ENCODE measurements at regions not wholly inside any gene's neighbourhood (a gene's known extent, or its start where the extent isn't known, plus 50 kb on each side); places are given as distances from the start of the nearest gene placed in this dataset.

- no peak for DNase-seq
Observed at GRCh38 chr11:106217456-106217855, 140.0 kb downstream of the AASDHPPT start.

GRCh38 chr11:106218106-106218505, 140.6 kb downstream of the AASDHPPT start:
- DNase-seq: no peak

GRCh38 chr11:106222626-106223025, 145.2 kb downstream of the AASDHPPT start:
- DNase-seq: no peak

- DNase-seq: no peak
Observed at GRCh38 chr11:106224172-106224571, 146.7 kb downstream of the AASDHPPT start.

GRCh38 chr11:106228996-106229395, 151.5 kb downstream of the AASDHPPT start:
- DNase-seq: no peak

- DNase-seq: no peak
Observed at GRCh38 chr11:106231591-106231990, 154.1 kb downstream of the AASDHPPT start.

GRCh38 chr11:106233191-106233590, 155.7 kb downstream of the AASDHPPT start:
- DNase-seq: no peak

- DNase-seq: no peak
Observed at GRCh38 chr11:106234794-106235193, 157.3 kb downstream of the AASDHPPT start.

GRCh38 chr11:106236295-106236694, 158.8 kb downstream of the AASDHPPT start:
- DNase-seq: no peak

- DNase-seq: no peak
Observed at GRCh38 chr11:106238704-106239360, 161.4 kb downstream of the AASDHPPT start.

- DNase-seq: no peak
Observed at GRCh38 chr11:106241601-106242257, 164.3 kb downstream of the AASDHPPT start.

GRCh38 chr11:106242718-106243415, 165.4 kb downstream of the AASDHPPT start:
- no peak for DNase-seq

- DNase-seq: no peak
Observed at GRCh38 chr11:106246495-106246894, 169.0 kb downstream of the AASDHPPT start.

GRCh38 chr11:106249617-106250239, 172.3 kb downstream of the AASDHPPT start:
- DNase-seq: no peak

GRCh38 chr11:106262852-106263251, 185.4 kb downstream of the AASDHPPT start:
- DNase-seq: no peak

- DNase-seq: no peak
Observed at GRCh38 chr11:106263527-106263926, 186.1 kb downstream of the AASDHPPT start.

GRCh38 chr11:106271086-106271485, 193.6 kb downstream of the AASDHPPT start:
- DNase-seq: no peak

- no peak for DNase-seq
Observed at GRCh38 chr11:106271686-106272085, 194.2 kb downstream of the AASDHPPT start.

GRCh38 chr11:106275151-106275550, 197.7 kb downstream of the AASDHPPT start:
- no peak for DNase-seq

GRCh38 chr11:106276126-106276525, 198.7 kb downstream of the AASDHPPT start:
- no peak for DNase-seq

GRCh38 chr11:106276859-106277436, 199.5 kb downstream of the AASDHPPT start:
- DNase-seq: no peak

- no peak for DNase-seq
Observed at GRCh38 chr11:106277484-106277883, 200.0 kb downstream of the AASDHPPT start.

GRCh38 chr11:106278391-106278790, 200.9 kb downstream of the AASDHPPT start:
- no peak for DNase-seq
